Endothelial cell of umbilical vein (primary cell): ENCODE measurements at regions not wholly inside any gene's neighbourhood (a gene's known extent, or its start where the extent isn't known, plus 50 kb on each side); places are given as distances from the start of the nearest gene placed in this dataset.

ENCODE experiments used
- CTCF ChIP-seq, 2 donors: IDR thresholded peaks; 1 replicate in 1 of 2; 2 replicates in 1 of 2; pipeline ENCODE4 v1.5.1; 2011; ENCODE audit warnings: low read length in 2 of 2, mild to moderate bottlenecking in 2 of 2, moderate library complexity in 2 of 2, control low read depth in 1 of 2, inconsistent platforms in 1 of 2, low read depth in 1 of 2; ENCODE audit not compliant: insufficient read depth in 1 of 2; ENCODE audit errors: extremely low read depth in 1 of 2
- POLR2A ChIP-seq: IDR thresholded peaks from 2 replicates; pipeline ENCODE4 v1.6.1; 2012; ENCODE audit warnings: low read depth, mild to moderate bottlenecking, control low read depth, low read length

GRCh38 chr2:217706095-217706494, 296.7 kb downstream of the TNS1 start:
- TF ChIP-seq CTCF (IDR thresholded peaks at IDR 0.05; ENCODE audit: extremely low read depth in 1 of 2, insufficient read depth in 1 of 2, low read depth in 1 of 2, low read length in 2 of 2) (no peak), POLR2A (no peak)
